Uterus (tissue), 3 donors: ENCODE measurements at regions not wholly inside any gene's neighbourhood (a gene's known extent, or its start where the extent isn't known, plus 50 kb on each side); places are given as distances from the start of the nearest gene placed in this dataset.

Source experiments
- DNase-seq, 2 donors: peaks; one replicate each; pipeline ENCODE4 v3.0.0-alpha.2; 2019 to 2020
- H3K27ac ChIP-seq, 2 donors: fragments of 200-600 bp; sonication (generic); 1 replicate in 1 of 2; 2 replicates in 1 of 2; pipeline ENCODE4 v1.5.1; 2016 to 2018
- H3K27me3 ChIP-seq, 2 donors: fragments of 200-600 bp; sonication (generic); one replicate each; pipeline ENCODE4 v1.5.1; 2018 to 2019; ENCODE audit warnings: control low read depth in 1 of 2
- H3K36me3 ChIP-seq, 2 donors: fragments of 200-600 bp; sonication (generic); one replicate each; pipeline ENCODE4 v1.5.1; 2019; ENCODE audit warnings: control low read depth in 1 of 2
- H3K4me1 ChIP-seq, 2 donors: fragments of 200-600 bp; sonication (generic); one replicate each; pipeline ENCODE4 v1.5.1; 2018 to 2019; ENCODE audit warnings: control low read depth in 1 of 2
- H3K4me3 ChIP-seq, 2 donors: fragments of 200-600 bp; sonication (generic); 1 replicate in 1 of 2; 2 replicates in 1 of 2; pipeline ENCODE4 v1.5.1; 2018 to 2019; ENCODE audit warnings: mild to moderate bottlenecking in 1 of 2
- H3K9me3 ChIP-seq, 2 donors: fragments of 200-600 bp; sonication (generic); one replicate each; pipeline ENCODE4 v1.5.1; 2019; ENCODE audit warnings: control low read depth in 1 of 2
- POLR2A ChIP-seq, 2 donors: fragments of 450-650 bp; IDR thresholded peaks; one replicate each; pipeline ENCODE4 v1.6.1; 2016; ENCODE audit warnings: antibody characterized with exemption in 2 of 2, mild to moderate bottlenecking in 1 of 2, moderate library complexity in 1 of 2
- intact Hi-C: fragments of 100-400 bp; cut with DNase I; formaldehyde crosslinking; loops from one replicate; pipeline ENCODE4 v1.15.1; 2023; ENCODE audit warnings: low total_unique reads
- TF ChIP-seq, protein P1 (sequence below), 4 experiments: fragments of 200-600 bp in 2 of 4; fragments of 450-650 bp in 2 of 4; sonication (generic) in 2 of 4; IDR thresholded peaks; one replicate each; pipeline ENCODE4 v1.5.1; 2016 to 2019; ENCODE audit warnings: antibody characterized with exemption in 4 of 4, mild to moderate bottlenecking in 2 of 4, moderate library complexity in 1 of 4
- donor health status: DM: yes; HTN: yes; CAD: no.

DNA sequence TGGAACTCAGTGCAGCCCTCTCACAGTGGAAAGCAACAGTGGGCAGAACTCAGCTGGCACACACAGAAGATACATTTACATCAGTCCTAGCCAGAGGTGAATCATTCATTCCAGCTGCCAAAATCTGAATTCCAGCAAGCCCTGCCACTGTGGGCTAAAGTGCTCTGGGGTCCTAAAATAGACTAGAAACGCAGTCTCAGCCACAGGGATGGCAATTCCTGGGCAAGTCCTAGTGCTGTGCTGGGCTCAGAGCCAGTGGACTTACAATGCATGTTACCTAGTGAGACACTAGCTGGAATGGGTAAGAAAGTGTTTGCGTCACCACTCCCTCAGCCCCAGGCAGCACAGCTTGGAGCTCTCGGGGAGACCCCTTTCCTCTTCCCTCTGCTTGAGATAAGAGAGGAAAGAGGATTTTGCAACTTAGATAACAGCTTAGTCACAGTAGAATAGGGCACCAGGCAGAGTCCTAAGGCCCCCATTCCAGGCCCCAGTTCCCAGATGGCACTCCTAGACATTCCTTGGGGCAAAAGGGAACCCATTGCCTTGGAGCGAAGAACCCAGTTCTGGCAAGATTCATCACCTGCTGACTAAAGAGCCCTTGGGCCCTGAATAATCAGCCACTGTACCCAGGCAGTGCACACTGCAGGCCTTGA lies 592.9 kb downstream of the FSCB start:
- Histone ChIP-seq H3K9me3 (no peaks in the 10 kb centered on the region), H3K36me3 (no peaks in the 10 kb centered on the region), H3K27ac (no peak overlapping the region), H3K4me1 (no peaks in the 10 kb centered on the region), H3K27me3 (no peaks in the 10 kb centered on the region), H3K4me3 (no peak overlapping the region)
- intact Hi-C loops: no loop called here
- TF ChIP-seq POLR2A (IDR thresholded peaks at IDR 0.05): no peak
- TF ChIP-seq, protein P1, sequence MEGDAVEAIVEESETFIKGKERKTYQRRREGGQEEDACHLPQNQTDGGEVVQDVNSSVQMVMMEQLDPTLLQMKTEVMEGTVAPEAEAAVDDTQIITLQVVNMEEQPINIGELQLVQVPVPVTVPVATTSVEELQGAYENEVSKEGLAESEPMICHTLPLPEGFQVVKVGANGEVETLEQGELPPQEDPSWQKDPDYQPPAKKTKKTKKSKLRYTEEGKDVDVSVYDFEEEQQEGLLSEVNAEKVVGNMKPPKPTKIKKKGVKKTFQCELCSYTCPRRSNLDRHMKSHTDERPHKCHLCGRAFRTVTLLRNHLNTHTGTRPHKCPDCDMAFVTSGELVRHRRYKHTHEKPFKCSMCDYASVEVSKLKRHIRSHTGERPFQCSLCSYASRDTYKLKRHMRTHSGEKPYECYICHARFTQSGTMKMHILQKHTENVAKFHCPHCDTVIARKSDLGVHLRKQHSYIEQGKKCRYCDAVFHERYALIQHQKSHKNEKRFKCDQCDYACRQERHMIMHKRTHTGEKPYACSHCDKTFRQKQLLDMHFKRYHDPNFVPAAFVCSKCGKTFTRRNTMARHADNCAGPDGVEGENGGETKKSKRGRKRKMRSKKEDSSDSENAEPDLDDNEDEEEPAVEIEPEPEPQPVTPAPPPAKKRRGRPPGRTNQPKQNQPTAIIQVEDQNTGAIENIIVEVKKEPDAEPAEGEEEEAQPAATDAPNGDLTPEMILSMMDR (IDR thresholded peaks at IDR 0.05): no peak
- no peak for DNase-seq

DNA sequence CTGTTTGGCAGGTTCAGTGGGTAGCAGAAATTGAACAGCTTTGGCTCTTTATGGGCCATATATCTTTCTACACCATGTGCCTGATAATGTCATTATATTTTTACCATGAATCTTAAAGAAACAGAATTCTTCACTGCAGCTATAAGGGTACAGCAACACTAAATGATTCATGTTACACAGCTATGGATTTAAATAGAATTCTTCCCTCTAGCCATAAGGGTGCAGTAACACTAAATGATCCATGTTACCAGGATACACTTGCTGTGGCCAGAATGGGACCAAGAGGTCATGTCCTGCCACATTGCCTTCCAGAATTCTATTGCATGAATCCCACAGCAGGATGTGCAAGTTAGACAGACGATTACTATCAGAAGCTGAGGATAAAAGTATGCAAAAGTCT lies 603.9 kb downstream of the FSCB start:
- TF ChIP-seq, protein P1 (IDR thresholded peaks at IDR 0.05): no peak
- no peak for TF ChIP-seq POLR2A (IDR thresholded peaks at IDR 0.05)
- Histone ChIP-seq H3K27ac (no peak overlapping the region), H3K4me3 (no peak overlapping the region), H3K36me3 (no peaks in the 10 kb centered on the region), H3K27me3 (no peaks in the 10 kb centered on the region), H3K9me3 (no peaks in the 10 kb centered on the region), H3K4me1 (no peaks in the 10 kb centered on the region)
- intact Hi-C loops: no loop called here
- DNase-seq: no peak

DNA sequence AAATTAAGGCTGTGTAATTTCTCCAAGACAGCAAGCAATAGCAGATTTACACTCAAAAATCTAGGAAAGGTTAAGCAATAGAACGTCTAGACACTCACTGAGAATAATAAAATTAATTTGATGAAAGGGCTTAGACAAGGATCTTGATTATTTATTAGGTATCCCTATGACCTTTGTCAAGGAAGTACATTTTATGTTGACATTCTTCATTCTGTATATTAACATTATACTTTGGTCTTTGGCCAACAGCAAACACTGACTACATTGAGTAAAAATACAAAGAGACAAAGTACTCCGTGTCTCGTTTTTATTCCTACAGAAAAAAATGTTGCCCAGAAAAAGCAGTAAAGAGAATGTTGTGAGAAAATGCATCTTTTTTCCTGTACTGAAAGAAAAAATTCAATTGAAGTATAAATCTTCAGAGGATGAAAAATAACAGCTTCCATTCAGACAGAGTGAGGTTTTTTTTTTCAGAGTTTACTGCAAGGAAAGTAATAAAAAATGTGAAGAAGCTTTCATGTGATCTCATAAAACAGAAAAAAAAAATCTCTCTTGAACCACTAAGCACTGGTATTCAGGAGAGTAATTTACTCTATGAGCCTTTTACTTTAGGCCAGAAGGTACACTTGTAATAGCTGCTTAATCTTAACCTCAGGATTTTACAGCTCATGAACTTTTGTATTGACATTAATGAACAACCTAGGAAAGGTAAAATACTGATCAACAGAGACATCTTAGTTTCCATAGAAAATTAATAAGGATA lies 605.0 kb downstream of the FSCB start:
- no peaks in the 10 kb centered on the region for H3K36me3 ChIP-seq
- no peaks in the 10 kb centered on the region for H3K27me3 ChIP-seq
- no peaks in the 10 kb centered on the region for H3K9me3 ChIP-seq
- H3K4me3 ChIP-seq: no peak overlapping the region
- intact Hi-C loops: no loop called here
- no peak overlapping the region for H3K27ac ChIP-seq
- no peaks in the 10 kb centered on the region for H3K4me1 ChIP-seq
- no peak for TF ChIP-seq POLR2A (IDR thresholded peaks at IDR 0.05)
- TF ChIP-seq, protein P1 (IDR thresholded peaks at IDR 0.05): no peak
- DNase-seq: no peak

DNA sequence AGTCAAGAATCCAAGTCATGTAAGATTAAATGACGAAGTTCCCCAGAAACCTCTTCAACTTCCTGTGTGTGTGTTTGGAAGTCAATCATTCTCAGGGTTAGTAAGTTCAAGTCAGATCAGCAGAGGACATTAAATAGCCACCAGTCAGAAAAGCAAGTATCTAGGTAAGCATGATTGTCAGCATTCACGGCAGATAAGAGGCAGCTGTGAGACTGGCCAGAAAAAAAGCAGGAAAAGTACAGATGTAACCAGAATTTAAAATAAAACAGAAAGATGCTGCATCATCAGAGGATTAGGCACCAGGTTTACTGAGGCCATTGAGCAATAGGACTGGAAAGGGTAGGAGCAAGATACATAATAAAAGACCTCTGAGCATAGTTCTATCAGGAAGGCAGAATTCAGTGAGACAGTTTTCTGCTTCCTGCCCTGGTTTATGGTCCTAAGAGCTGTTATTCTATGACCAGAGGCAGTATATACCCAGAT lies 606.9 kb downstream of the FSCB start:
- H3K4me3 ChIP-seq: no peak overlapping the region
- H3K4me1 ChIP-seq: no peaks in the 10 kb centered on the region
- TF ChIP-seq, protein P1 (IDR thresholded peaks at IDR 0.05): no peak
- no peak for TF ChIP-seq POLR2A (IDR thresholded peaks at IDR 0.05)
- intact Hi-C loops: no loop called here
- H3K27me3 ChIP-seq: no peaks in the 10 kb centered on the region
- no peak for DNase-seq
- no peaks in the 10 kb centered on the region for H3K36me3 ChIP-seq
- no peaks in the 10 kb centered on the region for H3K9me3 ChIP-seq
- H3K27ac ChIP-seq: no peak overlapping the region

DNA sequence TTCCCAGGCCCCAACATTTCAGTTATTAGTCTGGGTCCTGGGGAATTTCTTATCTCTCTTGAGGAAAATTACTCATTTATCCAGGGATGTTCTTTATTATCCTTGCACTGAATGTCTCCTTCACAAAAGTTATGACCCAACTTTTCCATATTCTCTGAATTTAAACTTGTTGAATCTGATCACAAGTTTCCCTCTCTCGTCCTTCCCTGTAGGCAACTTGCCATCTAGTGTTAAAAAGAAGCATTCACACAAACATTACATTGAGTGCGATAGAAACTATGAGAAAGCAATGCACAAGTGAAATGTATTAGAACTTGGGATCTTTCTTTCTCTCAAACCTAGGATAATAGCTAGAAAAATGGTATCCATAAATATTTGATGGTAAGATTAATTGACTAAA lies 608.4 kb downstream of the FSCB start:
- TF ChIP-seq, protein P1 (IDR thresholded peaks at IDR 0.05): no peak
- no peak for TF ChIP-seq POLR2A (IDR thresholded peaks at IDR 0.05)
- no peaks in the 10 kb centered on the region for H3K36me3 ChIP-seq
- intact Hi-C loops: no loop called here
- no peak overlapping the region for H3K4me3 ChIP-seq
- no peak for DNase-seq
- H3K27me3 ChIP-seq: no peaks in the 10 kb centered on the region
- H3K4me1 ChIP-seq: no peaks in the 10 kb centered on the region
- H3K27ac ChIP-seq: no peak overlapping the region
- H3K9me3 ChIP-seq: no peaks in the 10 kb centered on the region
